HG03575 (cell line): ENCODE measurements at regions not wholly inside any gene's neighbourhood (a gene's known extent, or its start where the extent isn't known, plus 50 kb on each side); places are given as distances from the start of the nearest gene placed in this dataset.

Experiments used
- ATAC-seq: cut with Tn5 transposase; IDR thresholded peaks from one replicate; pipeline ENCODE4 v1.9.1; 2021; ENCODE audit not compliant: unreplicated experiment, insufficient number of reproducible peaks, low FRiP score; ENCODE audit errors: extremely low read depth

DNA sequence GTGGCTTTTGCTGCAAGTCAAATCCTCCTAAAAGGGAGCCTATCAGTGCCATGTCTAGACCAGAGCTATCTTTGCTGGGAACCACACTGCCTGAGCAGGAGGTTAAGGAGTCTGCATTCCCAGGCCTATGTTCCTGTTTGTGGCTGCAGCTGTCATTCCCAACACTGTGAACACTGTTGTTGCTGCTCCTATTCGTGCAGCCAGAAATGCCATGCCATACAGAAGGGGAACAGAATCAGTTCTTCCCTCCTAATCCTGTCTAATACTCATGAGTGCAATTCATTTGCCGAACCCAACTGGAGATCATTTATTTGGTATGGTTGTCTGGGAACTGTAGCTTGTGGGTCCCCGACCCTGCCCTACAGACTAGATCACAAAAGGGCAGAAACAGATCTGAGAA lies 406.5 kb upstream of the GJE1 start:
- ATAC-seq, result no peak

- ATAC-seq, result no peak
Observed at GRCh38 chr6:141724731-141725130, 408.0 kb upstream of the GJE1 start.

DNA sequence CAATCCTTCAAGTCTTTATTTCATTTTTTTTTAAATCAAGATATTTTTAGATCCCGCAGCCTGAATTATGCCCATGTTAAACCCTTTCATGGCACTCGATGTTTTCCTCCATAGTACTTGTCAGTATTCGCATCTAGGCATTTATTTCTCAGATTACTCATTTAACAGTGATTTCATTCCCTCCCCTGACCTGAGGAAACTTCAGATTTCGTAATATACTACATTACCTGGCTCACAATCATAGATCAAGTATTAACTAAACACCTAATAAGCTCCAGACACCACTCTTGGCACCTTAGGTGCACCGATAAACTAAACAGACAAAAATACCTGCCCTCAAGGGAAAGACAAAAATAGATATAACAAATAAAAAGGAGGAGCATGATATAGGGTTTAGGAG lies 413.2 kb upstream of the GJE1 start:
- ATAC-seq, result no peak

DNA sequence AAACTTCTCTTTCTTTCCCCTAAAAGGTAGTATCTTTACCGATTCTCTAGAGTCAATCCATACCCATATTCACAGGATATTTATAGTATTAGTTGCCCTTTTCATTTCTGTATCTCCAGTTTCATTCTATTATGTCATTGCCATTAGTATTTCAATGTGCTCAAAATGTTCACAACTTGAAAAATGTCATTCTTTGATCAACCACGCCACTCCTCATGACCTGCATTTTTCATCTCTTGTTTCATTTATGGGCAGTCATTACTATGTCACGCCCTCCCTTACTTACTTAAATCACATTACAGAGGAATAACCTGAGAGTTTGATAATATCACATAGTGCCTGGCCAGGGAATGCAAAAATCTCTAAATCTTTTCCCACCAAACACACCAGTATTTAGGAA lies 427.3 kb upstream of the GJE1 start:
- ATAC-seq, result no peak

DNA sequence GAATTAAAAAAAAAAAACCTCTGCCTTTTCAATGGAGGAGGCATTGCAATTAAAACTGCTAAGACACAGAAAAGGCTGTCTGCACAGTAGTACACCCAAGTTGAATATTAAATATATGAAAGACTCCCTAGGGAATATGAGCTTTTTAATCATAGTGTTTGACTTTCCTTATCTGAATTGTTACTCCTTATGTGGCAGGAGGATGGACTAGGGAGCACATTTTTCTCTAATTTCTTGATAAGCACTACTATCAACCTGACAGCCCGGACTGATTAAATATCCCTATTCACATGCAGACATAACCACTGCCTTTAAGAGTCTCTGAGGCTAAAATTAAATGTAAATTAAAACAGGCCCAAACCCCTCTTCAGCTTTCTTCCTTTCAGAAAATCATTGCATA lies 428.6 kb upstream of the GJE1 start:
- ATAC-seq, result no peak

GRCh38 chr6:141701732-141702131 lies 431.0 kb upstream of the GJE1 start:
- ATAC-seq, result no peak

GRCh38 chr6:141700819-141701218 lies 431.9 kb upstream of the GJE1 start:
- ATAC-seq, result no peak

DNA sequence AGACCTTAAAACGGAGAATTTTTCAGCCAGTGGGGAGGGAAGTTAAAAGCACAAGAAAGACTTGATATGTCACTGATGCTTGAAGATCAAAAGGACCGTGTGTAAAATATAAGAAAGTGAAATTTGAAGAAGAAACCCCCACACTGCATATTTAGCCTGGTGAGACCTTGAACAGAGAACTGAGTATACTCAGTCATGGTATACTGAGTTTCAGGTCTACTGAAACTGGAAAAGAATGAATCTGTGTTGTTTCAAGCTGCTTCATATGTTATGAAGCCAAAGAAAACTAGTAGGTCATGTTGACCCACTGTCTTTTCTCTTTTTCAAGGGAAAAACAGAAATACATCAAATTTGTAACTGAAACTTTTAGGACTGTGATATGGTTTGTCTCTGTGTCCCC lies 443.8 kb upstream of the GJE1 start:
- ATAC-seq, result no peak

GRCh38 chr6:141685416-141685815 lies 447.3 kb upstream of the GJE1 start:
- ATAC-seq, result no peak

DNA sequence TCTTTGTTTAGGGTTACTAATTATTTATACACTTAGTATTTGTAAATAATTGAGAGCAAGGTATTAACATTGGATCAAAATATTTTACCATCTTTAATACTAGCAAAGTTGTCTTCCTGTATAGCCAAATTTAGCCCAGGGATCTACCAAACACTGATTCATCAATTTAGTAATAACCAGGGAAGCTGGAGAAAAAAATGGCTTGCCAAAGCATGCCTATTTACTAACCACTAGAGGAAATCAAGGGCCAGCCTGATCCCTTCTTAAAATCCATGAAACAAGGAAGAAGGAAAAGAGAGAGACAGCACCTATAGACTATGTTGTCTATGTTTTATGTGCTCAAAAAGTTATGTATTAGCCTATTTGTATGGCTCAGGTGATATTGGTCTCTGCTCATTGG lies 450.3 kb upstream of the GJE1 start:
- ATAC-seq, result no peak

GRCh38 chr6:141677598-141678211 lies 455.0 kb upstream of the GJE1 start:
- no peak for ATAC-seq

DNA sequence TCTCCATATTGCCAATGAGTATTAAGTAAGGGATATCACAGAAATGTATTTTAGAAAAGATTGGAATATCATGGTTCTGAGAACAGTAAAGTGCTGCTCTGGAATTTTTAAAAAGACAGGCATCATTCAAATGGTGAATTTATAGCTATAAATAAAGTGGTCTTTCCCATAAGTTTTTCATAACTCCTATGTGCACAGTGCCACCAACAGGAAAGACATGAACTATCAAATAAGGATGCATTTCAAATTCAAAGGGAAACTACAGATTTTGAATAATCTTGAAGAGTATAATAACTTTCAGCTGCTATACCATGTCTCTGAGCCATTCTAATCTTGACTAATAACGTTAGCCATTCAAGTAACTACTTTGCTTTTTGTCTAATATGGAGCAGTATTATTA lies 456.8 kb upstream of the GJE1 start:
- no peak for ATAC-seq

DNA sequence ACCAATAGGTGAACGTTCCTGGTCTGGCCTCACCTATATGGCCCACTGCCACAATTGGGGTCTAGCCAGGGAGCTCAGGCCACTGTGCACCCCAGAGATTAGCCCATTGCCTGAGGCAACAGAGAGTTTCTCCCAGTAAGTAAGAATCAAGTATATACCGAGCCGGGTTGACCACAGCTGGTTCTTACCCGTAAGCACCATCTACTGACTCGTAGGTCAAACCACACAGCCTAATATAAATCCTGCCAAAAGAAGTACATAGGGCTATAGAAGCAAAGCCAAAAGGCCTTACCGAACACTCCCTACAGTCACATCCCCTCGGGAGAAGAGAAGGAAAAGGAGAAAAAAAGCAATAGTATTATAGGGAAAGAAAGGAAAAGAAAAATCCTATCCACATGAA lies 463.6 kb upstream of the GJE1 start:
- no peak for ATAC-seq

GRCh38 chr6:141667580-141668309 lies 465.0 kb upstream of the GJE1 start:
- ATAC-seq, result no peak

GRCh38 chr6:141666187-141666586 lies 466.5 kb upstream of the GJE1 start:
- ATAC-seq, result no peak

DNA sequence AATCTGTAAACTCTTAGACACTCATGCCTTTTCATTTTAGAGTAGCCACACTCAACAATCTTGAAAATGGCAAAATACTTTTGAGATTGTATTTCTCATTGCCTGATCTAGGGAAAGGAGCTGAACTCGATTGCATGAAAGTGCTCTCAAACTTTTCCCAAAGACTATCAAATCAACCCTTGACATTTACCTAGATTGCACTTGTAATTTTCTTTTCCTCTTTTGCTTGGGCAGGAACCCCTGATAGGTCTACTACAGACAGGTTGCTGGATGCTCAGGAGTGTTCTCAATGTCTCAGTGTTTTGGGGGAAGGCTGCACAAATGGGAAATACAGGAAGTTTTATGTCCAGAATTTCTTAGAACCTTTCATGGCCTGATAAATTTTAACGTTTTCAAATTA lies 468.0 kb upstream of the GJE1 start:
- no peak for ATAC-seq

GRCh38 chr6:141659582-141659981 lies 473.1 kb upstream of the GJE1 start:
- no peak for ATAC-seq

GRCh38 chr6:141658696-141659095 lies 474.0 kb upstream of the GJE1 start:
- ATAC-seq, result no peak

DNA sequence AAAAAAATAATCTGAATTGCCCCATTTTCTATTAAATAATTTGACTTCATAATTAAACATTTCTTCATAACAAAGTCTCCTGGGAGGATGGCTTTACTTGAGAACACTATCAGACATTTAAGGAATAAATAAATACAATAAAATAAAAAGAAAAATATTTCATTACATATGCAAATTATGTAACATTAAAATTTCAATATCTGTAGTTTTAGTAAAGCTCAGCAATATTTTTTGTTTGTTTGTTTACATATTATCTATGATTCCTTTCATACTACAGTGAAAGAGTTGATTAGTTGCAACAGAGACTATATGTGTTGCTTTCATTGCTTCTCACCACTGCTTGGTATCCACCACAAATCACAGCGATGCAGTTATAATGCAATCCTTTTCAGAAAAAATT lies 474.9 kb upstream of the GJE1 start:
- ATAC-seq, result no peak

DNA sequence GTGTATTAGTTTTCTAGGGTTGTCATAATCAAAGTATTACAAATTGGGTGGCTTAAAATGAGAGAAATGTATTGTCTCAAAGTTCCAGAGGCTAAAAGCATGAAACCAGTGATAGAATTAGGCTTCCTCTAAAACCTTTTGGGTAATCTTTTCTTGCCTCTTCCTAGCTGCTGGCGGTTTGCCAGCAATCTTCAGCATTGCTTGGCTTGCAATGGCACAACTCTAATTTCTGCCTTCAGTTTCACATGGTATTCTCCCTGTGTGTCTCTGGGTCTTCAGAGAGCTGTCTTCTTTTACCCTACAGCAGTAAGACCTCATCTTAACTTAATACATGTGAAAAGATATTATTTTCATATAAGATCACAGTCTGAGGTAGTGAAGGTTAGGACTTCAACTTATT lies 479.1 kb upstream of the GJE1 start:
- ATAC-seq, result no peak

DNA sequence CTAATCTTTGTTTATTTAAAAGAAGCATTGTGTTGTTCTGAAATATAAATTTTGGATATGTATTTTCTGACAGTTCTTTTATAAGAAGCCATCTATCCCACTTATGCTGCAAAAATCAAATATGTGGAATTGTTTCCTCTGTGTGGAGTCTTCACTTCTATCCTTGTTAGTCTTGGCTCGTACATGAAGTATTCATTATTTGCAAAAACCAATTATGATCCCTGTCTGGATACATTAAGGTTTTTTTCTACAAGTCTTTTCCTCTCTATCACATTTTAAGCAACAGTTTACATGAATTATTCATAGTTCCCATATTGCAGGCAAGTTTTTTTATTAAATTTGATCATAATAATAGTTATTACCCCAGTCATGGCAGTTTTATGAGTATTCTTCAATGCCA lies 490.8 kb upstream of the GJE1 start:
- no peak for ATAC-seq
